Lower lobe of right lung (tissue), 2 donors: ENCODE measurements at regions not wholly inside any gene's neighbourhood (a gene's known extent, or its start where the extent isn't known, plus 50 kb on each side); places are given as distances from the start of the nearest gene placed in this dataset.
A peak's percentile ranks its signal among the peaks of the same experiment; 100 is the strongest.
"Not testable (repeated sequence)": the region's sequence is repeated elsewhere in the genome, so short reads cannot be mapped to it uniquely, and the experiment has no call there.

Experiments used
- ATAC-seq, 2 donors: fragments of 200-7000 bp; cut with Tn5 transposase; one replicate each; pipeline ENCODE4 v1.9.1; 2020 to 2022; ENCODE audit warnings: mild to moderate bottlenecking in 2 of 2, moderate library complexity in 2 of 2
- DNase-seq: peaks from one replicate; pipeline ENCODE4 v3.0.0-alpha.2; 2020
- H3K27ac ChIP-seq: fragments of 200-600 bp; one replicate; pipeline ENCODE4 v1.8.0; 2022
- H3K27me3 ChIP-seq: fragments of 200-600 bp; one replicate; pipeline ENCODE4 v1.8.0; 2022; ENCODE audit warnings: low read depth
- H3K36me3 ChIP-seq: fragments of 200-600 bp; one replicate; pipeline ENCODE4 v1.8.0; 2022; ENCODE audit warnings: mild to moderate bottlenecking
- H3K4me1 ChIP-seq: fragments of 200-600 bp; one replicate; pipeline ENCODE4 v1.8.0; 2022
- H3K4me3 ChIP-seq: fragments of 200-600 bp; one replicate; pipeline ENCODE4 v1.8.0; 2022; ENCODE audit warnings: mild to moderate bottlenecking
- H3K9me3 ChIP-seq: fragments of 200-600 bp; one replicate; pipeline ENCODE4 v1.8.0; 2022
- intact Hi-C: fragments of 100-400 bp; cut with DNase I; formaldehyde crosslinking; loops from one replicate; pipeline ENCODE4 v1.11.0; 2022
- TF ChIP-seq, protein P1 (sequence below): fragments of 200-600 bp; IDR thresholded peaks from one replicate; pipeline ENCODE4 v1.8.0; 2022; ENCODE audit warnings: antibody characterized with exemption, mild to moderate bottlenecking
- donor health status: DM: no; HTN: yes; CAD: no; lungs with severe emphysema.

DNA sequence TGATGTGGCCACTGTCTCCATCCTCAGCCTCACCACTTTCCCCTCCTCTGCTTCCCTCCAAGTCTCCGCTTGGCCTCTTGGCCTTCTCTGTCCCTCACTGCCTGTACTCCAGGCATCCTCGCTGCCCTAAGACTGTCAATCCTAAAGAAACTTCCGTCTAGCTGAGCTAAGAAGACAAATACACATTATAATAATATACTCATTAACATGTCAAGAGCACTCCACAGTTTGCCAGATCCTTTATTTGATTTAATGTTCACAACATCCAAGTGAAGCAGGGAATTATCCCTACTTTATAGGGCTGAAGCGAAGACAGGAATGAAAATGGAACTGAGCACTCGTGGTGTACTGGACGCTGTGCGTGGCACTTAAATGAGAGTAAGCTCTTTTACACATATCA lies 72.4 kb upstream of the SLC22A23 start:
- H3K4me1 ChIP-seq: no peaks in the 10 kb centered on the region
- TF ChIP-seq, protein P1, sequence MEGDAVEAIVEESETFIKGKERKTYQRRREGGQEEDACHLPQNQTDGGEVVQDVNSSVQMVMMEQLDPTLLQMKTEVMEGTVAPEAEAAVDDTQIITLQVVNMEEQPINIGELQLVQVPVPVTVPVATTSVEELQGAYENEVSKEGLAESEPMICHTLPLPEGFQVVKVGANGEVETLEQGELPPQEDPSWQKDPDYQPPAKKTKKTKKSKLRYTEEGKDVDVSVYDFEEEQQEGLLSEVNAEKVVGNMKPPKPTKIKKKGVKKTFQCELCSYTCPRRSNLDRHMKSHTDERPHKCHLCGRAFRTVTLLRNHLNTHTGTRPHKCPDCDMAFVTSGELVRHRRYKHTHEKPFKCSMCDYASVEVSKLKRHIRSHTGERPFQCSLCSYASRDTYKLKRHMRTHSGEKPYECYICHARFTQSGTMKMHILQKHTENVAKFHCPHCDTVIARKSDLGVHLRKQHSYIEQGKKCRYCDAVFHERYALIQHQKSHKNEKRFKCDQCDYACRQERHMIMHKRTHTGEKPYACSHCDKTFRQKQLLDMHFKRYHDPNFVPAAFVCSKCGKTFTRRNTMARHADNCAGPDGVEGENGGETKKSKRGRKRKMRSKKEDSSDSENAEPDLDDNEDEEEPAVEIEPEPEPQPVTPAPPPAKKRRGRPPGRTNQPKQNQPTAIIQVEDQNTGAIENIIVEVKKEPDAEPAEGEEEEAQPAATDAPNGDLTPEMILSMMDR: no peak
- ATAC-seq (no peak), DNase-seq (no peak)
- no peak overlapping the region for H3K27ac ChIP-seq
- no peaks in the 10 kb centered on the region for H3K9me3 ChIP-seq
- H3K4me3 ChIP-seq: no peak overlapping the region
- H3K36me3 ChIP-seq: no peaks in the 10 kb centered on the region
- intact Hi-C loops: no loop called here
- H3K27me3 ChIP-seq: no peaks in the 10 kb centered on the region

GRCh38 chr6:3528081-3528671 lies 71.3 kb upstream of the SLC22A23 start:
- intact Hi-C loops, H3K4me1 ChIP-seq, H3K9me3 ChIP-seq, DNase-seq, H3K4me3 ChIP-seq, H3K27ac ChIP-seq, ATAC-seq, H3K27me3 ChIP-seq, H3K36me3 ChIP-seq: not testable (repeated sequence)

DNA sequence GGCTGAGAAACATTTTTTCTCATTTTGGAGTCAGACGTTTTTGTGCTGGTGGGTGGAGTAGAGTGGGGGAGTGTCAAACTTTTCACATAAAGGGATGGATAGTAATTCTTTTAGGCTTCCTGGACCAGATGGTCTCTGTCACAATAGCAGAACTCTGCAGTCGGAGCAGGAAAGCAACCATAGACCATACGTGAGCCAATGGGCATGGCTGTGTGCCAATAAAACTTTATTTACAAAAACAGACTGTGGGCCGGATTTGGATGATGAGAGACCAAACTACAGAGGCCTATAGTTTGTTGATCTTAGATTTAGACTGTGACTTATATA lies 70.8 kb upstream of the SLC22A23 start:
- Histone ChIP-seq H3K27ac (no peak overlapping the region), H3K4me3 (no peak overlapping the region), H3K4me1 (no peaks in the 10 kb centered on the region), H3K36me3 (no peaks in the 10 kb centered on the region), H3K27me3 (no peaks in the 10 kb centered on the region), H3K9me3 (no peaks in the 10 kb centered on the region)
- TF ChIP-seq, protein P1: no peak
- intact Hi-C loops: no loop called here
- ATAC-seq: no peak
- DNase-seq: no peak

DNA sequence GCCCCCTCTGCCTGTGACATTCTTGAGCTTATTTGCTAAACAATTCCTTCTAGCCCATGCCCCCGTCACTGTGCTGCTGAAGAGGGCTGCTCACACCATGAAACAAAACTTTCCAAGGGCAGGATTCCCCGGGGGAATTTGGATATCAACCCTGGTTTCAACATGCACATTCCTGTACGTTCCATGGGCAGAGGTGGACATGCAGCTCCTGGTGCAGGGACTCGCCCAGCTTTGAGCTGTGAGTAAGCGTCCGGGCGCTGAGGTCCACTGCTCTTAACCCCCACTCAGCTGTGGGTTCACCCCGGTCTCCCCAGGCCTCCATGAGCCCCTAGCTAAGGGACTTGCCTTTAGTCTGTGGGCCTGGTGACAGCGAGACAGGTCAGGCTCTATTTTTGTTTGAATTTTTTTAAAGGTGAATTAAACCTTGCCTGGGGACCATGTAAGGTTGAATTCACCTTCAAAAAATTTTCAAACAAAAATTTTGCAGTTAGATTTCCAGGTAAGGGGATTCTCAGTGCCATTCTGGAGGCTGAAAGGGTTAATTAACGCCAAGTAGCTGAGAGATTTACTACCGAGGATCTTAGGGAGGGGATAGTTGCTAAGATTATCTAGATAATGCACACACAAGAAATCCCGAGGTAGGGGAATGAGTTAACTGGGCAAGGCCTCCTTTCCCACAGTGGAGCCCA lies 70.3 kb upstream of the SLC22A23 start:
- Histone ChIP-seq H3K9me3 (no peaks in the 10 kb centered on the region), H3K4me3 (no peak overlapping the region), H3K27ac (no peak overlapping the region), H3K4me1 (no peaks in the 10 kb centered on the region), H3K27me3 (no peaks in the 10 kb centered on the region), H3K36me3 (no peaks in the 10 kb centered on the region)
- DNase-seq: no peak
- ATAC-seq: peak; percentile 41 to 68
- intact Hi-C loops: no loop called here
- TF ChIP-seq, protein P1: no peak

DNA sequence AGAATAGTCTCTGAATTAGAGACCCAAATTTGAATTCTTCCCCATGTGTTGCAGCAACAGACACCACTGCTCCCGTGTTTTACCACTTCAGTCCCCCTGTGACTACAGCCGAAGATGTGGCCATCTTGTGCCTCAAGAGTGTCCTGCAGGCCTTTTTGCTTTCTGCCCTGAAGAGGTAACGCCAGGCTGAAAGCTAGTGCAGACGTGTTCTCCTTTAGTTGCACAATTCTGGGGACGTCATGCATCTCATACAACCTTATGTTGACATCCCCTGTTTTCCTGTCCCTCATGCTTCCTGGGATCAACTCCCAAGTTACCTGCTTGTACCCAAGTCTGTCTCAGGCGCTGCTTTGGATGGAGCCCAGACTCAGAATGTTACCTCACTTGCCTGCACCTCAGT lies 69.1 kb upstream of the SLC22A23 start:
- no peak overlapping the region for H3K4me3 ChIP-seq
- intact Hi-C loops: no loop called here
- H3K27ac ChIP-seq: no peak overlapping the region
- DNase-seq (no peak), ATAC-seq (no peak)
- H3K9me3 ChIP-seq: no peaks in the 10 kb centered on the region
- H3K36me3 ChIP-seq: no peaks in the 10 kb centered on the region
- H3K4me1 ChIP-seq: no peaks in the 10 kb centered on the region
- no peaks in the 10 kb centered on the region for H3K27me3 ChIP-seq
- TF ChIP-seq, protein P1: no peak

DNA sequence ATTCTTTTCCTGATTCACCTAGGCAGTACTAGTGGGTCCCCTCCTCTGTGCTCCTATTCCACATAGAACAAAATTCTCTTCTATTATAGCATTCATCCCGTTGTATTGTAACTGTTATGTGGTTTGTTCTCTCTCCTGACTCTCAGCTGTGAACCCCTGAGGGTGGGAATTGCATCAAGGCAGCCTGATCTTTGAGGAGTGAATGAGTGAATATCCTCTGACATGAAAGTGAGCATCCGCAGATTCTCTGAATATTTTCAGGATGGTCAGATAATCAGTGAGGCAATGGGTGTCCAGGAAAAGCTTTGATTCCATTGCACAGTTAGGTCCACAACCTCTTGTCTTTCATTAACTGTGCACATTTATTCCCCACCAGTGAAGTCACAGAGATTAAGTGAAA lies 67.6 kb upstream of the SLC22A23 start:
- no peaks in the 10 kb centered on the region for H3K27me3 ChIP-seq
- H3K27ac ChIP-seq: no peak overlapping the region
- no peak overlapping the region for H3K4me3 ChIP-seq
- intact Hi-C loops: no loop called here
- no peak for ATAC-seq
- TF ChIP-seq, protein P1: no peak
- H3K4me1 ChIP-seq: no peaks in the 10 kb centered on the region
- no peak for DNase-seq
- no peaks in the 10 kb centered on the region for H3K9me3 ChIP-seq
- no peaks in the 10 kb centered on the region for H3K36me3 ChIP-seq
